ENCODE measurements at regions not wholly inside any gene's neighbourhood (a gene's known extent, or its start where the extent isn't known, plus 50 kb on each side); places are given as distances from the start of the nearest gene placed in this dataset.
"Not testable (repeated sequence)": the region's sequence is repeated elsewhere in the genome, so short reads cannot be mapped to it uniquely, and the experiment has no call there.

- Mint-ChIP-seq H3K27ac (ENCODE audit: unreplicated experiment) (no peak overlapping the region), H3K36me3 (ENCODE audit: low read depth) (peaks cover 4% of the 10 kb centered on the region), H3K4me1 (no peaks in the 10 kb centered on the region), H3K9me3 (peaks cover 10% of the 10 kb centered on the region), H3K27me3 (ENCODE audit: low read depth) (no peaks in the 10 kb centered on the region), H3K4me3 (no peak overlapping the region)
- DNase-seq (ENCODE audit: low read depth, low spot score) = no peak
- TF ChIP-seq, protein P1, sequence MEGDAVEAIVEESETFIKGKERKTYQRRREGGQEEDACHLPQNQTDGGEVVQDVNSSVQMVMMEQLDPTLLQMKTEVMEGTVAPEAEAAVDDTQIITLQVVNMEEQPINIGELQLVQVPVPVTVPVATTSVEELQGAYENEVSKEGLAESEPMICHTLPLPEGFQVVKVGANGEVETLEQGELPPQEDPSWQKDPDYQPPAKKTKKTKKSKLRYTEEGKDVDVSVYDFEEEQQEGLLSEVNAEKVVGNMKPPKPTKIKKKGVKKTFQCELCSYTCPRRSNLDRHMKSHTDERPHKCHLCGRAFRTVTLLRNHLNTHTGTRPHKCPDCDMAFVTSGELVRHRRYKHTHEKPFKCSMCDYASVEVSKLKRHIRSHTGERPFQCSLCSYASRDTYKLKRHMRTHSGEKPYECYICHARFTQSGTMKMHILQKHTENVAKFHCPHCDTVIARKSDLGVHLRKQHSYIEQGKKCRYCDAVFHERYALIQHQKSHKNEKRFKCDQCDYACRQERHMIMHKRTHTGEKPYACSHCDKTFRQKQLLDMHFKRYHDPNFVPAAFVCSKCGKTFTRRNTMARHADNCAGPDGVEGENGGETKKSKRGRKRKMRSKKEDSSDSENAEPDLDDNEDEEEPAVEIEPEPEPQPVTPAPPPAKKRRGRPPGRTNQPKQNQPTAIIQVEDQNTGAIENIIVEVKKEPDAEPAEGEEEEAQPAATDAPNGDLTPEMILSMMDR (conservative IDR thresholded peaks at IDR 0.05) = no peak
These were observed 1204.1 kb downstream of the OLFM4 start for GRCh38 chr13:54232700-54233099.

- TF ChIP-seq, protein P1 (conservative IDR thresholded peaks at IDR 0.05) = no peak
- no peaks in the 10 kb centered on the region for H3K36me3 Mint-ChIP-seq (ENCODE audit: low read depth)
- H3K4me3 Mint-ChIP-seq = no peak overlapping the region
- H3K9me3 Mint-ChIP-seq = peaks cover 3% of the 10 kb centered on the region
- H3K27ac Mint-ChIP-seq (ENCODE audit: unreplicated experiment) = no peak overlapping the region
- no peaks in the 10 kb centered on the region for H3K4me1 Mint-ChIP-seq
- H3K27me3 Mint-ChIP-seq (ENCODE audit: low read depth) = no peaks in the 10 kb centered on the region
- no peak for DNase-seq (ENCODE audit: low read depth, low spot score)
These were observed 1206.0 kb downstream of the OLFM4 start for GRCh38 chr13:54234607-54235006.

- Mint-ChIP-seq H3K9me3 (peaks cover 3% of the 10 kb centered on the region), H3K27me3 (ENCODE audit: low read depth) (no peaks in the 10 kb centered on the region), H3K27ac (ENCODE audit: unreplicated experiment) (no peak overlapping the region), H3K4me3 (no peak overlapping the region), H3K36me3 (ENCODE audit: low read depth) (no peaks in the 10 kb centered on the region), H3K4me1 (peaks cover 5% of the 10 kb centered on the region)
- TF ChIP-seq, protein P1 (conservative IDR thresholded peaks at IDR 0.05) = no peak
- DNase-seq (ENCODE audit: low read depth, low spot score) = no peak
These were observed 1213.1 kb downstream of the OLFM4 start for GRCh38 chr13:54241719-54242118.

DNA sequence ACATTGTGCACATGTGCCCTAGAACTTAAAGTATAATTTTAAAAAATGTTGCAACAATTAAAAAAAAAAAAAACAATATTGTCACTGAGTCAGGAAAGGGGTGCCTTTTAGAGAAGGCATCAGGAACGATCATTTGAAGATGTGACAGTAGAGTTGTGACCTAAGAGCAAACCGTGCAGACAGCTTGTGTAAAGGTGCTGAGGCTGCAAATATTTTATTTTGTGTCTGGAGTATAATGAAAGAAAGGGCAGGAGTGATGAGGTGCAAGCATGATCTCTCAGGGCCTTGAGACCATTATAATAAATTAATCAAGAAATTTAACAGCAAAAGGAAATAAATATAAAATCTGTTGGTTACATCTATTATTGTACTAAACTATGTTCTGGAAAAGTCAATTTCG lies 1219.7 kb downstream of the OLFM4 start:
- H3K9me3 Mint-ChIP-seq = peaks cover 8% of the 10 kb centered on the region
- TF ChIP-seq, protein P1 (conservative IDR thresholded peaks at IDR 0.05) = no peak
- peaks cover 5% of the 10 kb centered on the region for H3K4me1 Mint-ChIP-seq
- DNase-seq (ENCODE audit: low read depth, low spot score) = no peak
- H3K27ac Mint-ChIP-seq (ENCODE audit: unreplicated experiment) = no peak overlapping the region
- H3K27me3 Mint-ChIP-seq (ENCODE audit: low read depth) = no peaks in the 10 kb centered on the region
- no peaks in the 10 kb centered on the region for H3K36me3 Mint-ChIP-seq (ENCODE audit: low read depth)
- no peak overlapping the region for H3K4me3 Mint-ChIP-seq

- no peak overlapping the region for H3K4me3 Mint-ChIP-seq
- no peak for DNase-seq (ENCODE audit: low read depth, low spot score)
- peaks cover 7% of the 10 kb centered on the region for H3K9me3 Mint-ChIP-seq
- no peaks in the 10 kb centered on the region for H3K36me3 Mint-ChIP-seq (ENCODE audit: low read depth)
- H3K27me3 Mint-ChIP-seq (ENCODE audit: low read depth) = no peaks in the 10 kb centered on the region
- no peaks in the 10 kb centered on the region for H3K4me1 Mint-ChIP-seq
- TF ChIP-seq, protein P1 (conservative IDR thresholded peaks at IDR 0.05) = no peak
- no peak overlapping the region for H3K27ac Mint-ChIP-seq (ENCODE audit: unreplicated experiment)
These were observed 1233.2 kb downstream of the OLFM4 start for GRCh38 chr13:54261856-54262255.

DNA sequence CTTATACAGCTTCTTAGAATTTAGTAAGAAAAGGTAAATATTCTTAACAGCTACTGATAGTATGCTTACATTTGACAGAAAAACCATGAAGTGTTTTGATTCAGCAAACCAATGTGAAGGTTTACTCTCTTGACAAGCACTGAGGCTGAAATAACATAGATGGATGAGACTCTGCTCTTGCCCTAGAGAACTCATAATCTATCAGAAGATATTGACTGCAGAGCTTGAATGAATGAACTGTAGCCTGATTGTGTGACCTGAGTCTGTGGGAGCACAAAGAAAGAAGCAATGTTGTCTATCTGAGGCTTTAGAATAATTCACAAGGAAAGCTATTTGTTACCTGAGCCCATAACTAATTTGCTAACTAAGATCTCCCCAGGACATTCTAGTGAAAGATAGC lies 1235.3 kb downstream of the OLFM4 start:
- H3K4me1 Mint-ChIP-seq = no peaks in the 10 kb centered on the region
- DNase-seq (ENCODE audit: low read depth, low spot score) = no peak
- H3K27me3 Mint-ChIP-seq (ENCODE audit: low read depth) = peaks cover 9% of the 10 kb centered on the region
- TF ChIP-seq, protein P1 (conservative IDR thresholded peaks at IDR 0.05) = no peak
- peaks cover 10% of the 10 kb centered on the region for H3K9me3 Mint-ChIP-seq
- no peak overlapping the region for H3K4me3 Mint-ChIP-seq
- H3K36me3 Mint-ChIP-seq (ENCODE audit: low read depth) = no peaks in the 10 kb centered on the region
- no peak overlapping the region for H3K27ac Mint-ChIP-seq (ENCODE audit: unreplicated experiment)

DNA sequence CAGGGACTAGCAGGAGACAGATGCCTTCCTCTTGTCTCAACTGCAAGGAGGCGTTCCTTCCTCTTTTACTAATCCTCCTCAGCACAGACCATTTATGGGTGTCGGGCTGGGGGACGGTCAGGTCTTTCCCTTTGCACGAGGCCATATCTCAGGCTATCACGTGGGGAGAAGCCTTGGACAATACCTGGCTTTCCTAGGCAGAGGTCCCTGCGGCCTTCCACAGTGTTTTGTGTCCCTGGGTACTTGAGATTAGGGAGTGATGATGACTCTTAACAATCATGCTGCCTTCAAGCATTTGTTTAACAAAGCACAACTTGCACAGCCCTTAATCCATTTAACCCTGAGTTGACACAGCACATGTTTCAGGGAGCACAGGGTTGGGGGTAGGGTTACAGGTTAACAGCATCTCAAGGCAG lies 1238.6 kb downstream of the OLFM4 start:
- not testable (repeated sequence) for H3K27ac Mint-ChIP-seq (ENCODE audit: unreplicated experiment); H3K27me3 Mint-ChIP-seq (ENCODE audit: low read depth); H3K36me3 Mint-ChIP-seq (ENCODE audit: low read depth); H3K4me3 Mint-ChIP-seq; H3K9me3 Mint-ChIP-seq; H3K4me1 Mint-ChIP-seq; DNase-seq (ENCODE audit: low read depth, low spot score)

- not testable (repeated sequence) for H3K4me1 Mint-ChIP-seq; H3K4me3 Mint-ChIP-seq; H3K36me3 Mint-ChIP-seq (ENCODE audit: low read depth); DNase-seq (ENCODE audit: low read depth, low spot score); H3K27me3 Mint-ChIP-seq (ENCODE audit: low read depth); H3K27ac Mint-ChIP-seq (ENCODE audit: unreplicated experiment); H3K9me3 Mint-ChIP-seq
These were observed 1239.5 kb downstream of the OLFM4 start for GRCh38 chr13:54268013-54268695.

Data from neural crest cell (in vitro differentiated cells).